H9 (cell line): ENCODE measurements at regions not wholly inside any gene's neighbourhood (a gene's known extent, or its start where the extent isn't known, plus 50 kb on each side); places are given as distances from the start of the nearest gene placed in this dataset.

Experiments used
- DNase-seq: peaks from one replicate; pipeline ENCODE4 v3.0.0-alpha.2; 2017
- H2AFZ ChIP-seq: one replicate; pipeline ENCODE4 v1.6.1; 2013; ENCODE audit warnings: mild to moderate bottlenecking, low read length, control low read depth, moderate library complexity
- H2AK5ac ChIP-seq: 2 replicates; pipeline ENCODE4 v1.6.1; 2013; ENCODE audit warnings: low read length, control low read depth, mixed read lengths; ENCODE audit not compliant: insufficient read length
- H2BK120ac ChIP-seq: one replicate; pipeline ENCODE4 v1.6.1; 2013; ENCODE audit warnings: low read depth, mild to moderate bottlenecking, low read length, control low read depth, inconsistent platforms; ENCODE audit not compliant: poor library complexity, severe bottlenecking
- H2BK12ac ChIP-seq: 2 replicates; pipeline ENCODE4 v1.6.1; 2013; ENCODE audit warnings: low read length, control low read depth, mixed read lengths, low read depth; ENCODE audit not compliant: insufficient read length
- H2BK15ac ChIP-seq: 2 replicates; pipeline ENCODE4 v1.6.1; 2013; ENCODE audit warnings: low read depth, low read length, control low read depth
- H2BK20ac ChIP-seq: one replicate; pipeline ENCODE4 v1.6.1; 2013; ENCODE audit warnings: low read depth, mild to moderate bottlenecking, low read length, control low read depth, inconsistent platforms; ENCODE audit not compliant: poor library complexity, severe bottlenecking
- H2BK5ac ChIP-seq: 2 replicates; pipeline ENCODE4 v1.6.1; 2013; ENCODE audit warnings: low read length, control low read depth, mixed read lengths; ENCODE audit not compliant: insufficient read length
- H3K14ac ChIP-seq: 2 replicates; pipeline ENCODE4 v1.6.1; 2013; ENCODE audit warnings: low read length, control low read depth; ENCODE audit not compliant: insufficient read depth
- H3K18ac ChIP-seq: 2 replicates; pipeline ENCODE4 v1.6.1; 2013; ENCODE audit warnings: low read depth, mild to moderate bottlenecking, mixed read lengths, low read length, control low read depth; ENCODE audit not compliant: insufficient read length
- H3K23ac ChIP-seq: 2 replicates; pipeline ENCODE4 v1.6.1; 2013; ENCODE audit warnings: low read length, control low read depth, mixed read lengths, low read depth; ENCODE audit not compliant: insufficient read length
- H3K23me2 ChIP-seq: 2 replicates; pipeline ENCODE4 v1.6.1; 2013; ENCODE audit warnings: low read depth, mild to moderate bottlenecking, mixed read lengths, low read length, control low read depth; ENCODE audit not compliant: insufficient read length, poor library complexity, severe bottlenecking
- H3K27ac ChIP-seq: 2 replicates; pipeline ENCODE4 v1.5.1; 2013; ENCODE audit warnings: low read length, control low read depth, mixed read lengths, low read depth; ENCODE audit not compliant: insufficient read length
- H3K27me3 ChIP-seq: 2 replicates; pipeline ENCODE4 v1.6.1; 2013; ENCODE audit warnings: low read length, control low read depth, inconsistent platforms; ENCODE audit not compliant: insufficient read depth
- H3K4ac ChIP-seq: 2 replicates; pipeline ENCODE4 v1.6.1; 2013; ENCODE audit warnings: low read depth, mild to moderate bottlenecking, control low read depth, inconsistent platforms, low read length, moderate library complexity
- H3K4me1 ChIP-seq: 2 replicates; pipeline ENCODE4 v1.6.1; 2013; ENCODE audit warnings: low read length, control low read depth, inconsistent platforms; ENCODE audit not compliant: insufficient read depth
- H3K4me2 ChIP-seq: 2 replicates; pipeline ENCODE4 v1.6.1; 2013; ENCODE audit warnings: low read length, control low read depth, mixed read lengths; ENCODE audit not compliant: insufficient read length, insufficient read depth
- H3K56ac ChIP-seq: 2 replicates; pipeline ENCODE4 v1.6.1; 2013; ENCODE audit warnings: low read depth, mild to moderate bottlenecking, mixed read lengths, low read length, control low read depth; ENCODE audit not compliant: insufficient read length
- H3K79me1 ChIP-seq: 2 replicates; pipeline ENCODE4 v1.6.1; 2013; ENCODE audit warnings: low read depth, mild to moderate bottlenecking, moderate library complexity, low read length, control low read depth, inconsistent platforms; ENCODE audit not compliant: insufficient read depth, poor library complexity, severe bottlenecking
- H3K79me2 ChIP-seq: 2 replicates; pipeline ENCODE4 v1.6.1; 2013; ENCODE audit warnings: low read length, control low read depth, inconsistent platforms; ENCODE audit not compliant: insufficient read depth
- H3K9ac ChIP-seq: 2 replicates; pipeline ENCODE4 v1.6.1; 2013; ENCODE audit warnings: low read length, control low read depth, mixed read lengths; ENCODE audit not compliant: insufficient read length; ENCODE audit errors: extremely low read depth
- H3K9me3 ChIP-seq: one replicate; pipeline ENCODE4 v1.6.1; 2013; ENCODE audit warnings: low read depth, low read length, inconsistent platforms; ENCODE audit not compliant: control insufficient read depth
- H3T11ph ChIP-seq: one replicate; pipeline ENCODE4 v1.6.1; 2013; ENCODE audit warnings: mild to moderate bottlenecking, low read length, control low read depth, inconsistent platforms
- H4K20me1 ChIP-seq: one replicate; pipeline ENCODE4 v1.6.1; 2013; ENCODE audit not compliant: control insufficient read depth, insufficient read length, insufficient read depth
- H4K5ac ChIP-seq: 2 replicates; pipeline ENCODE4 v1.6.1; 2013; ENCODE audit warnings: low read depth, mild to moderate bottlenecking, mixed read lengths, low read length, control low read depth; ENCODE audit not compliant: insufficient read length
- H4K8ac ChIP-seq: replicated peaks from 2 replicates; pipeline ENCODE4 v1.6.1; 2013; ENCODE audit warnings: low read length, control low read depth, mixed read lengths, low read depth; ENCODE audit not compliant: insufficient read length
- H4K91ac ChIP-seq: 2 replicates; pipeline ENCODE4 v1.6.1; 2013; ENCODE audit warnings: low read depth, mild to moderate bottlenecking, moderate library complexity, mixed read lengths, low read length, control low read depth; ENCODE audit not compliant: insufficient read length
- H3K27ac Mint-ChIP-seq, 3 experiments: 2 replicates in 2 of 3; 3 replicates in 1 of 3; pipeline ENCODE4 v1.8.0; 2020 to 2021; ENCODE audit warnings: mixed read lengths in 3 of 3, mild to moderate bottlenecking in 1 of 3, moderate library complexity in 1 of 3
- H3K27me3 Mint-ChIP-seq: 2 replicates; pipeline ENCODE4 v1.8.0; 2021; ENCODE audit warnings: low read depth, mild to moderate bottlenecking, moderate library complexity, mixed read lengths
- H3K36me3 Mint-ChIP-seq, 3 experiments: 2 replicates in 2 of 3; 3 replicates in 1 of 3; pipeline ENCODE4 v1.8.0; 2020 to 2021; ENCODE audit warnings: low read depth in 3 of 3, mixed read lengths in 3 of 3; ENCODE audit not compliant: insufficient read depth in 1 of 3
- H3K4me1 Mint-ChIP-seq, 2 experiments: 2 replicates each; pipeline ENCODE4 v1.8.0; 2020; ENCODE audit warnings: mixed read lengths in 2 of 2
- H3K4me3 Mint-ChIP-seq, 2 experiments: 2 replicates in 1 of 2; 3 replicates in 1 of 2; pipeline ENCODE4 v1.8.0; 2020 to 2021; ENCODE audit warnings: mild to moderate bottlenecking in 2 of 2, mixed read lengths in 2 of 2, moderate library complexity in 1 of 2
- H3K9me3 Mint-ChIP-seq, 2 experiments: 2 replicates in 1 of 2; 3 replicates in 1 of 2; pipeline ENCODE4 v1.8.0; 2020; ENCODE audit warnings: mild to moderate bottlenecking in 2 of 2, mixed read lengths in 2 of 2, moderate library complexity in 1 of 2
- CTCF ChIP-seq: fragments of 200-600 bp; sonication (generic); conservative IDR thresholded peaks from 3 replicates; pipeline ENCODE4 v1.8.0; 2021; ENCODE audit warnings: antibody characterized with exemption, mild to moderate bottlenecking
- WGBS: extraction: QIAGEN DNeasy Blood & Tissue Kit; methylation state at CpG from one replicate; pipeline ENCODE4 v1.1.7; 2013; ENCODE audit warnings: missing lambda C conversion rate, low lambda C conversion rate, mixed read lengths; ENCODE audit not compliant: insufficient read length; ENCODE audit errors: extremely low coverage; 5-methylcytosine and 5-hydroxymethylcytosine counted together

- Histone ChIP-seq H3K79me1 (no peaks in the 10 kb centered on the region), H2BK5ac (no peak overlapping the region), H2BK12ac (no peak overlapping the region), H3K56ac (no peak overlapping the region), H3T11ph (no peak overlapping the region), H2BK15ac (no peak overlapping the region), H4K20me1 (no peaks in the 10 kb centered on the region), H3K9me3 (no peaks in the 10 kb centered on the region), H2AK5ac (no peak overlapping the region), H4K91ac (no peak overlapping the region), H2AFZ (no peak overlapping the region), H3K4me2 (no peak overlapping the region), H3K27ac (no peak overlapping the region), H3K23ac (no peak overlapping the region), H4K8ac (no peak overlapping the region), H2BK20ac (no peak overlapping the region), H3K27me3 (no peaks in the 10 kb centered on the region), H4K5ac (no peak overlapping the region), H3K9ac (no peak overlapping the region), H3K4me1 (no peaks in the 10 kb centered on the region), H3K23me2 (no peaks in the 10 kb centered on the region), H3K4ac (no peak overlapping the region), H3K18ac (no peak overlapping the region), H3K14ac (no peak overlapping the region), H2BK120ac (no peak overlapping the region), H3K79me2 (no peaks in the 10 kb centered on the region)
- no peaks in the 10 kb centered on the region for H3K9me3 Mint-ChIP-seq
- no CpG with 5 or more reads among the region's 2 CpGs for WGBS
- no peak for TF ChIP-seq CTCF
- no peak overlapping the region for H3K27ac Mint-ChIP-seq
- no peaks in the 10 kb centered on the region; the same call in 1 of the 2 replicates for H3K27me3 Mint-ChIP-seq
- H3K4me1 Mint-ChIP-seq = peaks cover 0 to 6% of the 10 kb centered on the region in 2 experiments; a peak in 2 of 4 replicates
- no peak for DNase-seq
- H3K4me3 Mint-ChIP-seq = no peak overlapping the region
- H3K36me3 Mint-ChIP-seq = no peaks in the 10 kb centered on the region
These were observed 251.0 kb upstream of the MCTP2 start for GRCh38 chr15:93980261-93980911.
